DND-41 (cell line): ENCODE measurements at regions not wholly inside any gene's neighbourhood (a gene's known extent, or its start where the extent isn't known, plus 50 kb on each side); places are given as distances from the start of the nearest gene placed in this dataset.

Experiments used
- ATAC-seq: fragments of 200-7000 bp; cut with Tn5 transposase; 3 replicates; pipeline ENCODE4 v1.9.1; 2021; ENCODE audit warnings: low read depth; ENCODE audit not compliant: insufficient read depth
- DNase-seq: peaks from one replicate; pipeline ENCODE4 v3.0.0-alpha.2; 2020
- H2AFZ ChIP-seq: 2 replicates; pipeline ENCODE4 v1.6.0; 2012; ENCODE audit warnings: low read depth, low read length
- H3K27ac ChIP-seq: 2 replicates; pipeline ENCODE4 v1.5.1; 2012; ENCODE audit warnings: low read length, inconsistent platforms
- H3K27me3 ChIP-seq: fragments of 200-600 bp; sonication (generic); 2 replicates; pipeline ENCODE4 v1.6.0; 2012; ENCODE audit warnings: low read length, mild to moderate bottlenecking, inconsistent platforms; ENCODE audit not compliant: insufficient read depth, poor library complexity
- H3K36me3 ChIP-seq: 2 replicates; pipeline ENCODE4 v1.5.1; 2012; ENCODE audit warnings: low read length, inconsistent platforms; ENCODE audit not compliant: insufficient read depth
- H3K4me1 ChIP-seq: 2 replicates; pipeline ENCODE4 v1.5.1; 2012; ENCODE audit warnings: mild to moderate bottlenecking, low read length; ENCODE audit not compliant: insufficient read depth
- H3K4me2 ChIP-seq: 2 replicates; pipeline ENCODE4 v1.6.0; 2012; ENCODE audit warnings: mild to moderate bottlenecking, moderate library complexity, low read length, inconsistent platforms; ENCODE audit not compliant: insufficient read depth
- H3K4me3 ChIP-seq, 2 experiments: fragments of 200-600 bp in 1 of 2; shearing (Covaris generic) in 1 of 2; 2 replicates each; pipeline ENCODE4 v1.5.1; 2012 to 2016; ENCODE audit warnings: inconsistent platforms in 2 of 2, low read length in 2 of 2, mild to moderate bottlenecking in 2 of 2, low read depth in 1 of 2, moderate library complexity in 1 of 2
- H3K79me2 ChIP-seq: 2 replicates; pipeline ENCODE4 v1.6.0; 2012; ENCODE audit warnings: low read length, inconsistent platforms; ENCODE audit not compliant: insufficient read depth
- H3K9ac ChIP-seq: 2 replicates; pipeline ENCODE4 v1.6.0; 2012; ENCODE audit warnings: low read depth, mild to moderate bottlenecking, inconsistent platforms, low read length, moderate library complexity
- H3K9me3 ChIP-seq: 2 replicates; pipeline ENCODE4 v1.5.1; 2012; ENCODE audit warnings: low read length, moderate library complexity, mild to moderate bottlenecking, inconsistent platforms; ENCODE audit not compliant: insufficient read depth, severe bottlenecking
- H4K20me1 ChIP-seq: 2 replicates; pipeline ENCODE4 v1.6.0; 2012; ENCODE audit warnings: low read length; ENCODE audit not compliant: insufficient read depth
- CTCF ChIP-seq: IDR thresholded peaks from 2 replicates; pipeline ENCODE4 v1.5.1; 2012; ENCODE audit warnings: borderline replicate concordance, low read length, moderate library complexity, mild to moderate bottlenecking; ENCODE audit not compliant: poor library complexity, severe bottlenecking; ENCODE audit errors: extremely low read depth
- EZH2 ChIP-seq: IDR thresholded peaks from 3 replicates; pipeline ENCODE4 v1.6.1; 2012; ENCODE audit warnings: borderline replicate concordance, low read depth, mild to moderate bottlenecking, moderate library complexity, low read length, inconsistent platforms; ENCODE audit not compliant: severe bottlenecking

GRCh38 chr1:56019922-56020321, 559.4 kb downstream of the PLPP3 start:
- no peaks in the 10 kb centered on the region for H3K9me3 ChIP-seq
- no peak overlapping the region for H3K27ac ChIP-seq
- no peak overlapping the region for H3K9ac ChIP-seq
- TF ChIP-seq EZH2 (no peak), CTCF (no peak)
- H3K27me3 ChIP-seq = no peaks in the 10 kb centered on the region
- H4K20me1 ChIP-seq = no peaks in the 10 kb centered on the region
- no peaks in the 10 kb centered on the region for H3K79me2 ChIP-seq
- no peak overlapping the region for H3K4me3 ChIP-seq
- no peaks in the 10 kb centered on the region for H3K36me3 ChIP-seq
- H2AFZ ChIP-seq = no peak overlapping the region
- H3K4me1 ChIP-seq = no peaks in the 10 kb centered on the region
- ATAC-seq (no peak), DNase-seq (no peak)
- H3K4me2 ChIP-seq = no peak overlapping the region

- TF ChIP-seq CTCF (no peak), EZH2 (no peak)
- ATAC-seq = no peak
- Histone ChIP-seq H4K20me1 (no peaks in the 10 kb centered on the region), H3K79me2 (no peaks in the 10 kb centered on the region), H3K27ac (no peak overlapping the region), H3K36me3 (no peaks in the 10 kb centered on the region), H3K9me3 (no peaks in the 10 kb centered on the region), H3K27me3 (no peaks in the 10 kb centered on the region), H2AFZ (no peak overlapping the region), H3K4me2 (no peak overlapping the region), H3K4me3 (no peak overlapping the region), H3K9ac (no peak overlapping the region), H3K4me1 (no peaks in the 10 kb centered on the region)
- no peak for DNase-seq
Observed at GRCh38 chr1:56019472-56019871, 559.9 kb downstream of the PLPP3 start.

- TF ChIP-seq EZH2 (no peak), CTCF (no peak)
- DNase-seq (no peak), ATAC-seq (no peak)
- Histone ChIP-seq H4K20me1 (no peaks in the 10 kb centered on the region), H2AFZ (no peak overlapping the region), H3K4me1 (no peaks in the 10 kb centered on the region), H3K27me3 (no peaks in the 10 kb centered on the region), H3K9me3 (no peaks in the 10 kb centered on the region), H3K9ac (no peak overlapping the region), H3K79me2 (no peaks in the 10 kb centered on the region), H3K4me3 (no peak overlapping the region), H3K36me3 (no peaks in the 10 kb centered on the region), H3K27ac (no peak overlapping the region), H3K4me2 (no peak overlapping the region)
Observed at GRCh38 chr1:56017336-56017735, 562.0 kb downstream of the PLPP3 start.

- Histone ChIP-seq H3K36me3 (no peaks in the 10 kb centered on the region), H2AFZ (no peak overlapping the region), H4K20me1 (no peaks in the 10 kb centered on the region), H3K4me2 (no peak overlapping the region), H3K4me3 (no peak overlapping the region), H3K27ac (no peak overlapping the region), H3K79me2 (no peaks in the 10 kb centered on the region), H3K9ac (no peak overlapping the region), H3K4me1 (no peaks in the 10 kb centered on the region), H3K27me3 (no peaks in the 10 kb centered on the region), H3K9me3 (peaks cover 8% of the 10 kb centered on the region)
- ATAC-seq (no peak), DNase-seq (no peak)
- TF ChIP-seq EZH2 = no peak
- TF ChIP-seq CTCF = no peak
Observed at GRCh38 chr1:56003846-56004245, 575.5 kb downstream of the PLPP3 start.
